Mucosa of stomach (tissue), 1 donor: ENCODE measurements at regions not wholly inside any gene's neighbourhood (a gene's known extent, or its start where the extent isn't known, plus 50 kb on each side); places are given as distances from the start of the nearest gene placed in this dataset.

Source experiments
- H3K27me3 ChIP-seq: one replicate; pipeline ENCODE4 v1.7.0; 2013; ENCODE audit warnings: mild to moderate bottlenecking, low read length; ENCODE audit not compliant: control insufficient read depth, insufficient read depth
- H3K36me3 ChIP-seq: one replicate; pipeline ENCODE4 v1.7.0; 2013; ENCODE audit warnings: low read length; ENCODE audit not compliant: control insufficient read depth, insufficient read depth
- H3K4me1 ChIP-seq: one replicate; pipeline ENCODE4 v1.7.0; 2013; ENCODE audit warnings: mild to moderate bottlenecking, low read length; ENCODE audit not compliant: control insufficient read depth, insufficient read depth
- H3K4me3 ChIP-seq: one replicate; pipeline ENCODE4 v1.7.0; 2013; ENCODE audit warnings: low read length
- H3K9ac ChIP-seq: one replicate; pipeline ENCODE4 v1.7.0; 2013; ENCODE audit warnings: mild to moderate bottlenecking, low read length, moderate library complexity
- H3K9me3 ChIP-seq: one replicate; pipeline ENCODE4 v1.7.0; 2013; ENCODE audit warnings: mild to moderate bottlenecking, low read length, moderate library complexity; ENCODE audit not compliant: control insufficient read depth
- donor health status: Pancreatic carcinoma.

- H3K9ac ChIP-seq: no peak overlapping the region
- no peak overlapping the region for H3K4me3 ChIP-seq
- no peaks in the 10 kb centered on the region for H3K36me3 ChIP-seq
- no peaks in the 10 kb centered on the region for H3K9me3 ChIP-seq
- H3K4me1 ChIP-seq: peaks cover 4% of the 10 kb centered on the region
- H3K27me3 ChIP-seq: no peaks in the 10 kb centered on the region
Observed at GRCh38 chr4:159042868-159043267, 60.0 kb upstream of the RAPGEF2 start.

GRCh38 chr4:159043861-159044260, 59.0 kb upstream of the RAPGEF2 start:
- Histone ChIP-seq H3K4me3 (no peak overlapping the region), H3K9me3 (no peaks in the 10 kb centered on the region), H3K36me3 (no peaks in the 10 kb centered on the region), H3K27me3 (no peaks in the 10 kb centered on the region), H3K4me1 (peaks cover 5% of the 10 kb centered on the region), H3K9ac (no peak overlapping the region)

- Histone ChIP-seq H3K4me1 (peaks cover 5% of the 10 kb centered on the region), H3K27me3 (no peaks in the 10 kb centered on the region), H3K4me3 (no peak overlapping the region), H3K36me3 (no peaks in the 10 kb centered on the region), H3K9ac (no peak overlapping the region), H3K9me3 (no peaks in the 10 kb centered on the region)
Observed at GRCh38 chr4:159045321-159045720, 57.6 kb upstream of the RAPGEF2 start.

- H3K9me3 ChIP-seq: no peaks in the 10 kb centered on the region
- H3K27me3 ChIP-seq: no peaks in the 10 kb centered on the region
- peaks cover 5% of the 10 kb centered on the region for H3K4me1 ChIP-seq
- H3K9ac ChIP-seq: no peak overlapping the region
- H3K36me3 ChIP-seq: no peaks in the 10 kb centered on the region
- no peak overlapping the region for H3K4me3 ChIP-seq
Observed at GRCh38 chr4:159046683-159047082, 56.2 kb upstream of the RAPGEF2 start.

GRCh38 chr4:159047478-159048165, 55.3 kb upstream of the RAPGEF2 start:
- H3K9me3 ChIP-seq: no peaks in the 10 kb centered on the region
- H3K36me3 ChIP-seq: no peaks in the 10 kb centered on the region
- no peaks in the 10 kb centered on the region for H3K27me3 ChIP-seq
- H3K4me3 ChIP-seq: no peak overlapping the region
- peaks cover 5% of the 10 kb centered on the region for H3K4me1 ChIP-seq
- no peak overlapping the region for H3K9ac ChIP-seq

GRCh38 chr4:159048166-159048886, 54.6 kb upstream of the RAPGEF2 start:
- Histone ChIP-seq H3K36me3 (no peaks in the 10 kb centered on the region), H3K9me3 (no peaks in the 10 kb centered on the region), H3K4me1 (peaks cover 5% of the 10 kb centered on the region), H3K9ac (peak overlapping the region; percentile 42), H3K27me3 (no peaks in the 10 kb centered on the region), H3K4me3 (no peak overlapping the region)

- Histone ChIP-seq H3K36me3 (no peaks in the 10 kb centered on the region), H3K9ac (no peak overlapping the region), H3K27me3 (no peaks in the 10 kb centered on the region), H3K4me1 (peaks cover 5% of the 10 kb centered on the region), H3K4me3 (no peak overlapping the region), H3K9me3 (no peaks in the 10 kb centered on the region)
Observed at GRCh38 chr4:159049780-159050375, 53.0 kb upstream of the RAPGEF2 start.

GRCh38 chr4:159051245-159052071, 51.4 kb upstream of the RAPGEF2 start:
- H3K27me3 ChIP-seq: no peaks in the 10 kb centered on the region
- H3K9me3 ChIP-seq: no peaks in the 10 kb centered on the region
- no peaks in the 10 kb centered on the region for H3K36me3 ChIP-seq
- no peak overlapping the region for H3K4me3 ChIP-seq
- H3K4me1 ChIP-seq: peaks cover 5% of the 10 kb centered on the region
- no peak overlapping the region for H3K9ac ChIP-seq

- Histone ChIP-seq H3K9me3 (no peaks in the 10 kb centered on the region), H3K4me1 (peaks cover 5% of the 10 kb centered on the region), H3K36me3 (no peaks in the 10 kb centered on the region), H3K9ac (no peak overlapping the region), H3K27me3 (no peaks in the 10 kb centered on the region), H3K4me3 (no peak overlapping the region)
Observed at GRCh38 chr4:159052315-159052714, 50.6 kb upstream of the RAPGEF2 start.
